A673 (cell line): ENCODE measurements at regions not wholly inside any gene's neighbourhood (a gene's known extent, or its start where the extent isn't known, plus 50 kb on each side); places are given as distances from the start of the nearest gene placed in this dataset.

ENCODE experiments used
- CTCF ChIP-seq: fragments of 300-800, 200-600 bp; sonication (generic); conservative IDR thresholded peaks from 2 replicates; pipeline ENCODE4 v1.5.1; 2017; ENCODE audit warnings: low read depth, mild to moderate bottlenecking, antibody characterized with exemption, low read length, moderate library complexity, mixed read lengths
- EZH2 ChIP-seq: fragments of 200-600 bp; sonication (generic); IDR thresholded peaks from 2 replicates; pipeline ENCODE4 v1.6.1; 2017; ENCODE audit warnings: borderline replicate concordance, low read depth, mild to moderate bottlenecking, mixed read lengths, antibody characterized with exemption, low read length; ENCODE audit not compliant: poor library complexity, severe bottlenecking

DNA sequence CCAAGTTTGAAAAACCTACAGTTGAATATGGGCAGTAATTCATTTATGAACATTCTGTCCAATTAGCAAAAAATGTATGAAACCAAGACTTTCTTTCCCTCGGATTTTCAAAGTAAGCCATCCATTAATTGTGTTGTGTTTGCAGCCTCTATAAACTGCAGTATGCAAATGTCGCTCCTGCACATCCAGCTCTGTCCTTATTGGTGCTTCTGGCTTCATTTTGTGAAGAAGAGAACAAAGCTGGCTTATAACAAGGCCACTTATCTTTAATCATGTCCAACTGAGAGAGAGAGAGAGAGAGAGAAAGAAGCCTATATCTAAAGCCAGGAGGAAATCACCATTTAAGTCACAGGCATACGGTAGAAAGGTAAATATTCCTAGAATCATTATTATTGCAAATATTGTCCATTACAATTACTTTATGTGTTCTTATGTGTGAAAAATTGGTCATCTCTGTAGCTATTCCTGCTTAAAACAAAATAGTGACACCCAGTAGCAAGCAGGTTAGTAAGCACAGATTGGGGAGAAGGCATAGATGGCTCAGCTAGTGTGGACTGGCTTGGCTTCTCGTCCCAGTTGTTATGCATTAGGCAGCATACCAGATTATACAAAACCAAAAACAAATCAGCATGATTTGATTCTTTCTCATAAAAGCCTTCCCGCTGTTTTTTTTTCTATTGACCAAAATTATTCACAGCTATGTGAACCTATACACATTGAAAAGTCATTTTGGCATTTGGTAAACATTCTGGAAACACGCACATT, 726.4 kb upstream of the SOX11 start:
- no peak for TF ChIP-seq CTCF
- no peak for TF ChIP-seq EZH2
